Osteoblast (primary cell): ENCODE measurements at regions not wholly inside any gene's neighbourhood (a gene's known extent, or its start where the extent isn't known, plus 50 kb on each side); places are given as distances from the start of the nearest gene placed in this dataset.

ENCODE experiments used
- DNase-seq: peaks from one replicate; pipeline ENCODE4 v3.0.0; 2011; ENCODE audit warnings: low spot score, mixed read lengths; ENCODE audit not compliant: insufficient read length; ENCODE audit errors: missing footprints
- H2AFZ ChIP-seq: 2 replicates; pipeline ENCODE4 v1.6.0; 2011; ENCODE audit warnings: mild to moderate bottlenecking, low read length
- H3K27ac ChIP-seq: 2 replicates; pipeline ENCODE4 v1.5.1; 2011; ENCODE audit warnings: mild to moderate bottlenecking, low read depth, low read length, moderate library complexity
- H3K27me3 ChIP-seq: 2 replicates; pipeline ENCODE4 v1.6.0; 2012; ENCODE audit warnings: mild to moderate bottlenecking, control low read depth, inconsistent platforms, low read length, moderate library complexity; ENCODE audit not compliant: insufficient read depth
- H3K36me3 ChIP-seq: 2 replicates; pipeline ENCODE4 v1.5.1; 2011; ENCODE audit warnings: mild to moderate bottlenecking, low read length, control low read depth, moderate library complexity; ENCODE audit not compliant: insufficient read depth
- H3K4me1 ChIP-seq: 2 replicates; pipeline ENCODE4 v1.5.1; 2011; ENCODE audit warnings: mild to moderate bottlenecking, low read length, control low read depth, moderate library complexity; ENCODE audit not compliant: insufficient read depth
- H3K4me2 ChIP-seq: 2 replicates; pipeline ENCODE4 v1.6.0; 2011; ENCODE audit warnings: mild to moderate bottlenecking, low read length; ENCODE audit not compliant: insufficient read depth
- H3K4me3 ChIP-seq: fragments of 200-600 bp; sonication (generic); 3 replicates; pipeline ENCODE4 v1.5.1; 2012; ENCODE audit warnings: mild to moderate bottlenecking, low read length, inconsistent platforms; ENCODE audit not compliant: insufficient read depth
- H3K79me2 ChIP-seq: 2 replicates; pipeline ENCODE4 v1.6.0; 2012; ENCODE audit warnings: mild to moderate bottlenecking, low read length, control low read depth, inconsistent platforms; ENCODE audit not compliant: insufficient read depth
- H3K9me3 ChIP-seq: 2 replicates; pipeline ENCODE4 v1.5.1; 2011; ENCODE audit warnings: low read depth, low read length, control low read depth
- H4K20me1 ChIP-seq: 2 replicates; pipeline ENCODE4 v1.6.0; 2012; ENCODE audit warnings: mild to moderate bottlenecking, low read length, control low read depth; ENCODE audit not compliant: insufficient read depth
- CTCF ChIP-seq: IDR thresholded peaks from 2 replicates; pipeline ENCODE4 v1.5.1; 2011; ENCODE audit warnings: mild to moderate bottlenecking, low read depth, low read length, moderate library complexity; ENCODE audit errors: extremely low read depth

GRCh38 chr22:48398181-48398905 is 1429.3 kb downstream of the BRD1 start:
- no peaks in the 10 kb centered on the region for H3K36me3 ChIP-seq
- DNase-seq: peak; percentile 29
- H3K4me3 ChIP-seq: no peak overlapping the region
- no peaks in the 10 kb centered on the region for H4K20me1 ChIP-seq
- no peaks in the 10 kb centered on the region for H3K9me3 ChIP-seq
- no peaks in the 10 kb centered on the region for H3K79me2 ChIP-seq
- no peaks in the 10 kb centered on the region for H3K27me3 ChIP-seq
- H3K27ac ChIP-seq: no peak overlapping the region
- H3K4me2 ChIP-seq: no peak overlapping the region
- no peak overlapping the region for H2AFZ ChIP-seq
- TF ChIP-seq CTCF: no peak
- no peaks in the 10 kb centered on the region for H3K4me1 ChIP-seq

GRCh38 chr22:48397531-48398180 is 1430.0 kb downstream of the BRD1 start:
- Histone ChIP-seq H3K9me3 (no peaks in the 10 kb centered on the region), H3K27ac (no peak overlapping the region), H2AFZ (no peak overlapping the region), H3K4me2 (no peak overlapping the region), H3K4me1 (no peaks in the 10 kb centered on the region), H3K79me2 (no peaks in the 10 kb centered on the region), H4K20me1 (no peaks in the 10 kb centered on the region), H3K36me3 (no peaks in the 10 kb centered on the region), H3K27me3 (no peaks in the 10 kb centered on the region), H3K4me3 (no peak overlapping the region)
- TF ChIP-seq CTCF: no peak
- DNase-seq: peak; percentile 39

GRCh38 chr22:48396785-48397530 is 1430.7 kb downstream of the BRD1 start:
- no peak for TF ChIP-seq CTCF
- peak; percentile 45 for DNase-seq
- Histone ChIP-seq H3K4me1 (no peaks in the 10 kb centered on the region), H3K27ac (no peak overlapping the region), H2AFZ (no peak overlapping the region), H3K27me3 (no peaks in the 10 kb centered on the region), H4K20me1 (no peaks in the 10 kb centered on the region), H3K36me3 (no peaks in the 10 kb centered on the region), H3K4me3 (no peak overlapping the region), H3K4me2 (no peak overlapping the region), H3K79me2 (no peaks in the 10 kb centered on the region), H3K9me3 (no peaks in the 10 kb centered on the region)
